ENCODE measurements at regions not wholly inside any gene's neighbourhood (a gene's known extent, or its start where the extent isn't known, plus 50 kb on each side); places are given as distances from the start of the nearest gene placed in this dataset.

DNA sequence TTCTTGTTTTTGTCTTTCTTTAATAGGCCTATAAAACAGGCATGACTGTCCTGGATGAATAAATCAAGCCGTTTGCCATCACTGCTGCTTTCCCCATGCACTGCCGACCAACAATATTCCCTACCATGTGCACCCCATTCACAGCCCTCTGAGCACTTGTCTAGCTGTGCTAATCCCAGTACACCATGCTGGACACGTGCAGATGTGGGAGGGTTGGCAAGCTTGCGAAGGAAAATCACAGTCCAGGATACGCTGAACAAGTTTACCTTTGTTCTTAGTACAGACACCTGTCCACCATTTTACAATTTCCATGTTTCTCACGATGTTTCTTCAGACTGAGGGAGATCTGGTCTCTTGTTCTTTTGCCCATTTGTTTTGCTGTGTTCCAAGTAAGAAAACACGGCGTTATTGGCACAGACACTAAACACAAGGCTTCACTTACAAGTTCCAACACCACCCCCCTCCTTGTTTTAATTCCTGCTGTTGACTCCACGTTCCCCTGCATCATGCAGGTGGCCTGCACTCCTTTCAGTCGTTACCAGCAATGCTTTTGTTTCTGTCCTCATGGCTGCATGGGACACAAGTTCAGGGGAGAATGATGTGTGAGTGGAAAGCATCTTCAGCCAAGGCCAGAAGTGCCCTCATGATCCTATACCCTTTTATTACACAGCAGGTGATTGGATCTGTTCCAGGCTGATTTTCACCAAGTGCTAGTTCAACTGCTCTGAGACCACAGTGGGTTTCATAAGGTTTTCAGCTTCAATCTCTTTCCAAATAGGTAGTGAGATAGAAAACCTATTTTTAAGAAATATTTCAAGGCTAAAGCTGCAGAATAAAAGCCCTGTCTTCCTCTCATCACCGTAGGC is 608.9 kb downstream of the IRX1 start:
- peaks cover 12 to 16% of the 10 kb centered on the region in 2 donors for H3K9me3 Mint-ChIP-seq
- H3K27ac Mint-ChIP-seq = no peak overlapping the region
- no peaks in the 10 kb centered on the region for H3K36me3 Mint-ChIP-seq
- no peak for DNase-seq (ENCODE audit: low spot score in 2 of 2)
- ATAC-seq = no peak

DNA sequence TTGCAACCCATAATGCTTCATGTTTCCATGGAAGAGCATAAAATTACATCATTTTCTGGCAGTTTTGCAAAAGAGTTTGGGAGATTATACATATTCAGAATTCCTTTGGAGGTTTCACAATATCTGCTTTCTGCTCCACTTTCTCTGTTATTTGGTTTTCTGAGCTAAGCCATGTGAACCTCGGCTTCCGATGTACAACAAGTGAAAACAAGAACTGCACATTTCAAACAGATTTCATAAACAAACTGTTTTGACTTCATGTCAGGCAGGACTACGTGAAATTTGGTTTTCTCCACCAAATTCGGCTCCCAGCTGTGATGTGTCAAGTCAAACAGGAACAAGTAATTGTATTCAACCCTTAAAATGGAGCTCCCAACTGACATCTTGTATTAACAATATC is 609.8 kb downstream of the IRX1 start:
- no peaks in the 10 kb centered on the region for H3K36me3 Mint-ChIP-seq
- no peak for ATAC-seq
- no peak overlapping the region for H3K27ac Mint-ChIP-seq

DNA sequence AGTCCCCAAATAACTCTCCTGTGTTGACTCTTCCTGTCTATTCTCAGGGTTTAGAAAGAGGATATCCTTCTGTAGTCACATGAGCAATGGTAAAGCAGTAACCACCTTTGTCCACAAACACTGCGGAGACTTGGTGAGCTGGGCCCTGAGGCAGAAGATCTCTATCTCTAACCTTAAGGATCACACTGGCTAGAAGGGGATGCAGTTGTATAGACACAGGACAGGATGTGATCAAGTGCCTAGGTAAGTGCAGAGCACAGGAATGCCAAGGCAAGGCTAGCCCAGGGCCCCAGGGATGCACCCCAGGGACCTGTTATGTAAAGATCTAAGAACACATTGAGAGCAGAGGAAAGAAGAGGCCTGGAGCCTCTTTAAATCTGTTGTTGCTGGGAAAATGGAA is 610.5 kb downstream of the IRX1 start:
- Mint-ChIP-seq H3K9me3 (peaks cover 15 to 18% of the 10 kb centered on the region in 2 donors), H3K27ac (no peak overlapping the region), H3K36me3 (no peaks in the 10 kb centered on the region)
- ATAC-seq (no peak), DNase-seq (ENCODE audit: low spot score in 2 of 2) (no peak)

More for the DNA sequence above, 609.8 kb downstream of the IRX1 start:
- peaks cover 15 to 18% of the 10 kb centered on the region in 2 donors for H3K9me3 Mint-ChIP-seq
- DNase-seq (ENCODE audit: low spot score in 2 of 2) = no peak

DNA sequence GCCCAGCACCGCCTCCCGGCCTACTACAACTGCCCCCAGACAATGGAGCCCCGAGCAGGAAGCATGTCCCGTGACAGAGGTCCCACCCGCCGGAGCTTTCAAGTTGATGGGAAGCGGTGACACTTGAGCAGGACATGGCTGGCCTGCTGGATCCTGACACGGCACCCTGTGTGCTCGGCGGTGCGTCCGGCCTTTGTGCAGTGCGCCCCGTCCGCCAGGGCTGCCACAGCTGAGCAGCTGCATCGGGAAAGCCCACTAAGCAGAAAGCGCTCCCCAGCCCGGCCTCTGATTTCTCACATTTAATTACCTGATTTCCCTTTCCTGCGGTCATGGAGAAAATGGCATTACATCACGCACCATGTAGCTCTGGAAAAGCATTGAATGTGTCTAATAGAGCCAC is 611.9 kb downstream of the IRX1 start:
- DNase-seq (ENCODE audit: low spot score in 2 of 2) = no peak
- no peak for ATAC-seq
- Mint-ChIP-seq H3K27ac (no peak overlapping the region), H3K9me3 (peaks cover 18% of the 10 kb centered on the region in 2 donors), H3K36me3 (no peaks in the 10 kb centered on the region)

DNA sequence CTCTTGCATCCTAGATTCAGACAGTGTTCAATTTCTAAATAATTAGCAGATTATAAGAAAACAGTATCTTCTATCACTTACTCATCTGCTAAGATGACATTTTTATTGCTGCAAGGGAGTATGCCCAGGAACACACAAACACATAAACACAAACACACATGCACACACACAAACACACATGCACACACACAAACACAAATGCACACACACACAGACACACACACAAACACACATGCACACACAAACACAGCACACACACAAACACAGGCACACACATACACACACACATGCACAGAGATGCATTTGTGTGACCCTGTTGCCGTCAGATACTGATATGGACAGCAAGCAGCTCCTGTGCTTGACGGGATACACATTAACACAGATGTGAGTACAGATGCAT is 612.9 kb downstream of the IRX1 start:
- Mint-ChIP-seq H3K36me3 (no peaks in the 10 kb centered on the region), H3K9me3 (peaks cover 18% of the 10 kb centered on the region in 2 donors), H3K27ac (no peak overlapping the region)
- DNase-seq (ENCODE audit: low spot score in 2 of 2) (no peak), ATAC-seq (no peak)

DNA sequence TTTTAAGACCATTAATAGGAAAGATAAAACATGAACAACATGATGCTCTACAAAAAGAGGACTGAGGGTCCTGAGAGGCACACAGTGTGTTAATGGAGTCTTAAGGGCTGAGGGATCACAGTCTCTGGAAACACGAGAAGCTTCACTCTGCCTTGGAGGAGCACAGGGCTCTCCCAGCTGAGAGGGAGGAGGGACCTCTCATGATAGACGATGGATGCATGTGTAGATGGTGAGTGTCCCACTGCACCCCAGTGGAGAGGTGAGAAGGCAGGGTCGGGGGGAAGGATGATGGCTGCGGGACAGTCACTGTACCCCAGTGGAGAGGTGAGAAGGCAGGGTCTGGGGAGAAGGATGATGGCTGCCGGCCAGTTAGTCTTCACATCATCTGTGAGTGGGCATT is 613.4 kb downstream of the IRX1 start:
- peaks cover 18 to 21% of the 10 kb centered on the region in 2 donors for H3K9me3 Mint-ChIP-seq
- ATAC-seq = no peak
- H3K36me3 Mint-ChIP-seq = no peaks in the 10 kb centered on the region
- H3K27ac Mint-ChIP-seq = no peak overlapping the region
- no peak for DNase-seq (ENCODE audit: low spot score in 2 of 2)

DNA sequence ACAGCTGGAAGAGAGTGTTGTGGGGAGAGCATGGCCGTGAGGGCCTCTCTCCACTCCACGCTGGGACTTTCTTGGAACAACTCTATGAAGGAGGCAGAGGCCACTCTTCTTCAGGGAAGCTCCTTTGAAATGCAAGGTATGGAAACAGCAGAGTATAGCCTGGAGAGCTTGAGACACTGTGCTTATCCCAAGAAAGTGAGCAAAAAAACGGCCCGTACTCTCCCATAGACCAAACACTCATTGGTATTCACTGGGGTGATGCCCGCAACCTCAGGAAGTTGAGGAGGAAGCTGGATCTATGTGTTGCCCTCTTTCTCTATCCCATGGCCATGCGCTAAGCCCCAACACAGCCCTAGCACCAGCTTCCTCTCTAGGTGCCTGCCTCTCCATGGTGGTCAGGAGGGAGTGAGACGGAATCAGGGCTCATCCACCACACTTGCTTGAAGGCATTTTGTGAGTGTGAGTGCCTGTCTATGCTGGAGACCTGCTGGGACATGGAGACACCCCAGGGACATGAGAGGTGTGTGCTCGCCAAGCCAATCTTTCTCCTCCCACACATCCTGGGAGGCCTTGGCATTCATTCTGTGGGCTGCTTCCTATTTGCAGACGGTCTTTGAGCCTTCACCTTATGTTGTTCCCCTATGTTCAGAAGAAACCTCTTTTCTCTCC is 616.6 kb downstream of the IRX1 start:
- no peak overlapping the region for H3K27ac Mint-ChIP-seq
- H3K36me3 Mint-ChIP-seq = no peaks in the 10 kb centered on the region
- no peak for ATAC-seq
- no peak for DNase-seq (ENCODE audit: low spot score in 2 of 2)
- H3K9me3 Mint-ChIP-seq = peaks cover 18 to 22% of the 10 kb centered on the region in 2 donors

DNA sequence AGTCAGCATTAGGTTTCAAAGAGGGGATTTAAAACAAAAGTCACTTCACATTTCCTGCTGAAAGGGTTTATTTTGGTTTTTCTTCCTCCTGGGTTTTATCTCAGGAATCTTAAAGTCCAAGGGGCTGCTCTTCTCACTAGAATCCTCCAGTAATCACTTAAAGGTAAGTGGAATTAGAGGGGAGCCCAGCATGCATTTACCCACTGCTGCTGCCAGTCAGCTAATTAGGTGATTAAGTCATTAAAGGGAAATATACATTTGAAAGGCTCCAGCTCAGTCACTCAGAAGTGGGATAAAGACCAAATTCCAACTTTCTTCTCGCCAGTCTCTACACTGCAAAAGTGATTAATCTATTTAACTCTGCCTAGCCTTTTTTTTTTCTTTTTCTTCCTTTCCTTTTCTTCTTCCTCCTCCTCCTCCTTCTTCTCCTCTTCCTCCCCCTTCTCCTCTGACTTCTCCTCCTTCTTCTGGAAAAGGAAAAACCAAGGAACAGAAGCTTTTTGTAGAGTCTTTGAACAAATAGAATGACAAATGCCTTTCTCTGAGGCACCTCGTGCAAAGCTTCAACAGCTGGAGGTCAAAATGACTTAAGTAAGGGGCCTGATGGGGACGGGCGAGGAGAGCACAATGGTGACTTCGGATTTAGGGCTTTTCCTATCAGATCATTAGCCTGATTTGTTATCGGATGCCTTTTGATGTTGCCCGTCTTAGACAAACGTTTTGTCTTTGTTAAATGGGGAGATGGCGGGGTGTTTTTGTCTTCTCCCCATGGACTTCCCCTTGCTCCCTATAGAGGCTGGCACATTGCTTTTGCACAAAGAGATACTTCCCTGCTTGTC is 617.6 kb downstream of the IRX1 start:
- Mint-ChIP-seq H3K27ac (no peak overlapping the region), H3K36me3 (no peaks in the 10 kb centered on the region), H3K9me3 (peaks cover 18% of the 10 kb centered on the region in 2 donors)
- ATAC-seq = no peak
- DNase-seq (ENCODE audit: low spot score in 2 of 2) = no peak

DNA sequence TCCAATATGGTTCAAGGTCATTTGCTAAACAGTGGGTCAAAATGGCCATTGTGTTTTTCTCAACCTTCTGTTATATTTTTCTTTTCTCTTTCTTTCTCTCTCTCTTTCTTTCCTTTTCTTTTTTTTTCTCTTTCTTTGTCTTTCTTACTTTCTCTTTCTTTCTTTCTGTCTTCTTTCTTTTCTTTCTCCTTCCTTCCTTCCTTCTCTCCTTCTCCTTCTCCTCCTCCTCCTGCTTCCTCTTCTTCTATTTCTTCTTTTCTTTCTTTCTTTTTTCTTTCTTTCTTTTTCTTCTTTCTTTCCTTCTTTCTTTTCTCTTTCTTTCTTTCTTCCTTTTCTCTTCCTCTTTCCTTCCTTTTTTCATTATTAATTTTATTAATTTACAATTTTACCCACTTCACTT is 619.5 kb downstream of the IRX1 start:
- no peak for DNase-seq (ENCODE audit: low spot score in 2 of 2)
- ATAC-seq = no peak
- Mint-ChIP-seq H3K27ac (no peak overlapping the region), H3K36me3 (no peaks in the 10 kb centered on the region), H3K9me3 (peaks cover 3 to 4% of the 10 kb centered on the region in 2 donors)

DNA sequence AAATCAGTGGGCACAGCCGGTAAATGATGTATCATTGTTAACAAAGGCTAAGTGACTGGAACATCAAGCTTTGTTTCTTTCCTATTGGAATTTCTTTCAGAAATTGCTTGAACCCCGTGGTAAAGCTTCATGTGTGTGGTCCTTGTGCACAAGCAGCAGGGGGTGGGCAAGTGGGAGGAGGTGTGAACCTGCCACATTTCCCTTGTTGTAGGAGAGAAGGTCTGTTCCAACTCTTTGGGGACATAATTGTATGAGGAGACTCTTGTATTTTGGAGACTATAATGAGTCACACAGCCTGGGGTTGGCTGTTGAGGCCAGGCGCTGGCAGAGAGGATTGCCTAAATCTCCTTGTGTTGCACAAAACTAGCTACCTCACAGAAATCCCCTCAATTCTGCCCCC is 620.5 kb downstream of the IRX1 start:
- Mint-ChIP-seq H3K27ac (no peak overlapping the region), H3K9me3 (peaks cover 3 to 4% of the 10 kb centered on the region in 2 donors), H3K36me3 (no peaks in the 10 kb centered on the region)
- ATAC-seq = no peak
- DNase-seq (ENCODE audit: low spot score in 2 of 2) = no peak

DNA sequence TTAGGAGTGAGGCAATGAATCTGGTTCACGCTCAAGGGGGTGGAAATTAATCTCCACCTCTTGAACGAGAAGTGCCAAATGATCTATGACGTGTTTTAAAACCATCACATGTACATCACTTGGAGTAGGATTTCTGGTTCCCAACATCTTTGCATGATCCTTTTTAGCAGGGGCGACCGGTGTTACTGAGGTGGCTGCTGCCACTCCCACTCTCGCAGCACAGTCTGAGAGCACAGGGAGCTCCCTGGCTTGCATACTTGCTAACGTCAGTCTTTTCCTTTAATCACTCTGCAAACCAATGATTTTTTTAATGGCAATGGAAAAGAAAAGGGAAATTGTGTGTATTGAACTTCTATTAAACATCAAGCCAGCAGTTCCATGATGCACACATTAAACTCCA is 624.4 kb downstream of the IRX1 start:
- ATAC-seq (no peak), DNase-seq (ENCODE audit: low spot score in 2 of 2) (no peak)
- no peaks in the 10 kb centered on the region for H3K36me3 Mint-ChIP-seq
- no peak overlapping the region for H3K27ac Mint-ChIP-seq
- peaks cover 3 to 4% of the 10 kb centered on the region in 2 donors for H3K9me3 Mint-ChIP-seq

DNA sequence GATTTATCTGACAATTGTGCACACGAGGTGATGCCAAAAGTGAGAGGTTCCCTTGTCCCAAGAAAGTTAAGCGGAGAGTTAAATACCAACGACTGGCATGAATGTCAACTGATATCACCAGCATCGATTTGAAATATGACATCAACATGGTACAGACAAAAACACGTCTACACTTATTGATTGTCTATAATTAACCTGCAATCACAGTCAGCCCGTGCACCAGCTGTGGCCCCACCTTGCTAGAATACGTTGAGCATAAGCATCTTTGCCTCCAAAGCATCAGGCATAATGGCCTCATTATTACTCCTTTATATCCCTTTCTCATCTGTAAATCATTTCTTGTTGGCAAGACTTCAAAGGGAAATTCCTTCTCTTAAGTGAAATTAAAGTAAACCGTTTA is 625.4 kb downstream of the IRX1 start:
- ATAC-seq = no peak
- Mint-ChIP-seq H3K36me3 (no peaks in the 10 kb centered on the region), H3K27ac (no peak overlapping the region), H3K9me3 (peaks cover 3 to 4% of the 10 kb centered on the region in 2 donors)
- no peak for DNase-seq (ENCODE audit: low spot score in 2 of 2)

DNA sequence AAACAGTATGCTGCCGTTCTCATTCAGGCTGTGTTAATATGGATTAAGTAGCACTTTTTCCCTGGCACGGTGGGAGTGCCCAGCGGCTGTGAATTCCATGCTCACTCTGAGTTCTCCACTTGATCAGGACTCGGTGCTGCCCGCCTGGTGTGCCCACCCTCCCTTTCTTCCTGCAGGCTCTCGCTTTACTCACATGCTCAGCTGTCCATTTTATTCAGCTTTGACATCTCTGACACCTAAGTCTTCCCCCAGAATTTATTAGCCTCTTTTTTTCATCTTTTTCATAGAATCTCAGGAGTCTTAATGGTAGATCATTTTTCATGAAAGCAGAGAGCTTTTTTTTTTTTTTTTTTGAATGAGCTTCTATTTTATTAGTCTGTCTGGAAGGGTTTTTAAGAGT is 626.5 kb downstream of the IRX1 start:
- Mint-ChIP-seq H3K27ac (no peak overlapping the region), H3K9me3 (peaks cover 3 to 4% of the 10 kb centered on the region in 2 donors), H3K36me3 (no peaks in the 10 kb centered on the region)
- DNase-seq (ENCODE audit: low spot score in 2 of 2) = no peak
- ATAC-seq = no peak

DNA sequence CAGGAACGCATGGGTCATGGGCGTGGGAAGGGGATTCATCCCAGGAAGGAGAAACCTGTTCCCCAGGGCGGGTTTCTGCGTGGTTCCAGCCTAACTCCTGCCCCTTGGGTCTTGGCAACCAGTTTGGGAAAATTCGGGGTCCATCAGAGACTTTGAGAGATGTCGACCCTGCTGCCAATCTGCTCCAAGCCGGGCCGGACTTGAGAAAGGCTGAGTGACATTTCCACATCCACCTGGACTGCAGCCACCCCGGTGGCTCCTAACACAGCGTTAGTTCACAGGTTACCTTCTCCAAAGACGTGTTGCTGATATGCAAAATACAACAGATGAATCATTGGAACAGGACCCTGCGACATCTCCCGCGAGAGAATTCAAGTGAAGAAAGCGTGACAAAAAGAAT is 627.2 kb downstream of the IRX1 start:
- ATAC-seq (no peak), DNase-seq (ENCODE audit: low spot score in 2 of 2) (no peak)
- H3K27ac Mint-ChIP-seq = no peak overlapping the region
- peaks cover 3 to 4% of the 10 kb centered on the region in 2 donors for H3K9me3 Mint-ChIP-seq
- H3K36me3 Mint-ChIP-seq = no peaks in the 10 kb centered on the region

DNA sequence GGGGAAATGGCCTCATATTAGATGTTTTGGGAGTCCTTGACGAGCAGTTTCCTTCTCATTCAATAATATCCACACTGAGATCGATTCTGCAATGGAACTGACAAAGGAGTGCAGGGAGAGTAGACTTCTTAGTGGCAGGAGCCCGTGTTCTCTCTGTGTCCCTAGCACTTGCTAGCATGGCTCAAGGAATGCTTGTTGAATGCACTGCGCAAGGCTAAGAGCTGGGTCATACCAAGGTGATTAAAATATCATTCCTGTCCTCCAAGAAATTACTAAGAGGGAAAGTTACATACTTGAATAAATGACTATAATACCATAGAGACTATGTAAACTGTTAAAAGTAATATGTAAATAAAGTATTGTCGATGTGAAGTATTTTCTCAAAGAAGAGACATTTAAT is 630.1 kb downstream of the IRX1 start:
- H3K9me3 Mint-ChIP-seq = peaks cover 3 to 4% of the 10 kb centered on the region in 2 donors
- ATAC-seq (no peak), DNase-seq (ENCODE audit: low spot score in 2 of 2) (no peak)
- no peak overlapping the region for H3K27ac Mint-ChIP-seq
- no peaks in the 10 kb centered on the region for H3K36me3 Mint-ChIP-seq

DNA sequence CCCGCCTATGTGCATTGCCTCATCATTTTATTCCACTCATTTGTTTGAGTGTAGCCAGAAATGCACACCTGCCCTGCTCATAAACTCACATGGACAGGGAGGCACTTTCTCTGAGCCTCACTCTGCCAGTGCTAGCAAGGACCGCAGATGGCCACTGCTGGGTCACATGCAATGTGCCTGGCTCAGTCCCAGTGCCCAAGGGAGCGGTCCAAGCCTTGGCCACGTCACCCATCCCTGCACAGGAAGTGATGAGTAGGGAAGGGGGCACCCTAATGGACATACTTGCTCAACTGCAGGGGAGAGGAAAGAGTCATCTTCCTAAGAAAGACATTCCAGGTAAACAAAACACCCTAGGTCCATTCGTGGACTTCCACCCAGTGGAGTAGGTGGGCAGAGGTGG is 630.9 kb downstream of the IRX1 start:
- Mint-ChIP-seq H3K36me3 (no peaks in the 10 kb centered on the region), H3K27ac (no peak overlapping the region), H3K9me3 (peaks cover 3 to 4% of the 10 kb centered on the region in 2 donors)
- no peak for ATAC-seq
- DNase-seq (ENCODE audit: low spot score in 2 of 2) = no peak

DNA sequence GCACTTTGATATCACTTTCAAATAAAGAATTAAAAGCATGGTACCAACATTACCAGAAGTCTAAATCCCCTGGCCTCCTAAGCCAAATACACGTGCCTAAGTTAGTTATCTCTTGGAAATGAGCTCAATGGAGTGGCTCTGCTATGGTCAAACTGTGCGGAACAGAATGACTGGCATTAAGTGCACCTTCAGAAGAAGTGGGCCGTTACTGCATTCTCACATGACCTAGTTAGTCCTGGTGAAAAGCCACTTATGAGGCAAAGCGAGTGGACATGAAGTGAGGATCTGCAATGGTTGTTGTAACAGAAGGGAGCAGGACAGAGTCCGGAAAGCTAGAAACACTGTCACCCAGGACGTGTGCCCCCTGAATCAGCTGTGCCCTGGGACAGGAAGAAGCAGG is 633.1 kb downstream of the IRX1 start:
- DNase-seq (ENCODE audit: low spot score in 2 of 2) = no peak
- Mint-ChIP-seq H3K27ac (no peak overlapping the region), H3K36me3 (peaks cover 0 to 3% of the 10 kb centered on the region in 2 donors), H3K9me3 (peaks cover 2 to 7% of the 10 kb centered on the region in 2 donors)
- no peak for ATAC-seq

All from activated naive CD4-positive, alpha-beta T cell treated with anti-CD3 and anti-CD28 coated beads, Interleukin-2, amount 50 U/mL, for 72 hours (primary cell).